HFFc6 (cell line): ENCODE measurements at regions not wholly inside any gene's neighbourhood (a gene's known extent, or its start where the extent isn't known, plus 50 kb on each side); places are given as distances from the start of the nearest gene placed in this dataset.
"Not testable (repeated sequence)": the region's sequence is repeated elsewhere in the genome, so short reads cannot be mapped to it uniquely, and the experiment has no call there.

ENCODE experiments used
- DNase-seq: peaks from one replicate; pipeline ENCODE4 v3.0.0-alpha.2; 2018
- H3K27ac Mint-ChIP-seq: 2 replicates; pipeline ENCODE4 v1.8.0; 2020; ENCODE audit warnings: mild to moderate bottlenecking, mixed read lengths
- H3K27me3 Mint-ChIP-seq: 2 replicates; pipeline ENCODE4 v1.8.0; 2021; ENCODE audit warnings: mild to moderate bottlenecking, moderate library complexity, mixed read lengths; ENCODE audit not compliant: insufficient read depth
- H3K36me3 Mint-ChIP-seq: 2 replicates; pipeline ENCODE4 v1.8.0; 2021; ENCODE audit warnings: low read depth, mixed read lengths
- H3K4me1 Mint-ChIP-seq: 2 replicates; pipeline ENCODE4 v1.8.0; 2020; ENCODE audit warnings: low read depth, mixed read lengths
- H3K4me3 Mint-ChIP-seq: 2 replicates; pipeline ENCODE4 v1.8.0; 2020; ENCODE audit warnings: mild to moderate bottlenecking, moderate library complexity, mixed read lengths
- H3K9me3 Mint-ChIP-seq: 2 replicates; pipeline ENCODE4 v1.8.0; 2020; ENCODE audit warnings: mild to moderate bottlenecking, mixed read lengths
- TF ChIP-seq, protein P1 (sequence below): fragments of 200-600 bp; sonication (generic); IDR thresholded peaks from 2 replicates; pipeline ENCODE4 v1.5.0; 2021; ENCODE audit warnings: antibody characterized with exemption, mild to moderate bottlenecking

DNA sequence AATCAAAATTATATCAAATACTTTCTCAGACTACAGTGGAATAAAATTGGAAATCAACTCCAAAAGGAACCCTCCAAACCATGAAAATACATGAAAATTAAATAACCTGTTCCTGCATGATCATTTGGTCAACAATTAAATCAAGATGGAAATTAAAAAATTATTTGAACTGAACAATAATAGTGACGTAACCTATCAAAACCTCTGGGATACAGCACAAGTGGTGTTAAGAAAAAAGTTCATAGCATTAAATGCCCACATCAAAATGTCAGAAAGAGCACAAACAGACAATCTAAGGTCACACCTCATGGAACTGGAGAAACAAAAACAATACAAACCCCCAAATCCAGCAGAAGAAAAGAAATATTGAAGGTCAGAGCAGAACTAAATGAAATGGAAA is 1460.7 kb downstream of the OLFM4 start:
- peaks cover 59% of the 10 kb centered on the region for H3K9me3 Mint-ChIP-seq
- DNase-seq, result no peak
- TF ChIP-seq, protein P1, sequence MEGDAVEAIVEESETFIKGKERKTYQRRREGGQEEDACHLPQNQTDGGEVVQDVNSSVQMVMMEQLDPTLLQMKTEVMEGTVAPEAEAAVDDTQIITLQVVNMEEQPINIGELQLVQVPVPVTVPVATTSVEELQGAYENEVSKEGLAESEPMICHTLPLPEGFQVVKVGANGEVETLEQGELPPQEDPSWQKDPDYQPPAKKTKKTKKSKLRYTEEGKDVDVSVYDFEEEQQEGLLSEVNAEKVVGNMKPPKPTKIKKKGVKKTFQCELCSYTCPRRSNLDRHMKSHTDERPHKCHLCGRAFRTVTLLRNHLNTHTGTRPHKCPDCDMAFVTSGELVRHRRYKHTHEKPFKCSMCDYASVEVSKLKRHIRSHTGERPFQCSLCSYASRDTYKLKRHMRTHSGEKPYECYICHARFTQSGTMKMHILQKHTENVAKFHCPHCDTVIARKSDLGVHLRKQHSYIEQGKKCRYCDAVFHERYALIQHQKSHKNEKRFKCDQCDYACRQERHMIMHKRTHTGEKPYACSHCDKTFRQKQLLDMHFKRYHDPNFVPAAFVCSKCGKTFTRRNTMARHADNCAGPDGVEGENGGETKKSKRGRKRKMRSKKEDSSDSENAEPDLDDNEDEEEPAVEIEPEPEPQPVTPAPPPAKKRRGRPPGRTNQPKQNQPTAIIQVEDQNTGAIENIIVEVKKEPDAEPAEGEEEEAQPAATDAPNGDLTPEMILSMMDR, result no peak
- no peaks in the 10 kb centered on the region for H3K27me3 Mint-ChIP-seq
- H3K27ac Mint-ChIP-seq, result no peak overlapping the region
- H3K4me3 Mint-ChIP-seq, result no peak overlapping the region
- no peaks in the 10 kb centered on the region for H3K36me3 Mint-ChIP-seq
- no peaks in the 10 kb centered on the region for H3K4me1 Mint-ChIP-seq

DNA sequence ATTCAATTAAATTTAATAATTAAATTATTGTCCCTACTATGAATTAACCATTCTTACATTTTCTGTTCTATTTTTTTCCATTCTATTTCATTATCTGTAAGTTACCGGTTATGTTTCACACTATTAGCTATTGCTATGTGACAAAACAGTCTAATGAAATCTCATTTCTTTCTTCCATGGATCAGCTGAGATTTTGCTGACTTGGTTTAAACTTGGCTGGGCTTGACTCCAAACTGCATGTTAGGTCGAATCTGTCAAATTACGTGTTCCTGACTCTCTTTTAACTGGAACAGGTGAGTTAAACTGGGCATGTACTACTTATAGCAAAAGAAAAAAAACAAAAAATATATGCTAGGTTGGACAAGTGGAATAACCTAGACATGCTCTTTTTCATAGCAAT is 1464.4 kb downstream of the OLFM4 start:
- no peaks in the 10 kb centered on the region for H3K36me3 Mint-ChIP-seq
- TF ChIP-seq, protein P1, result no peak
- no peaks in the 10 kb centered on the region for H3K4me1 Mint-ChIP-seq
- H3K27me3 Mint-ChIP-seq, result no peaks in the 10 kb centered on the region
- H3K4me3 Mint-ChIP-seq, result no peak overlapping the region
- peaks cover 57% of the 10 kb centered on the region for H3K9me3 Mint-ChIP-seq
- H3K27ac Mint-ChIP-seq, result no peak overlapping the region
- DNase-seq, result no peak

DNA sequence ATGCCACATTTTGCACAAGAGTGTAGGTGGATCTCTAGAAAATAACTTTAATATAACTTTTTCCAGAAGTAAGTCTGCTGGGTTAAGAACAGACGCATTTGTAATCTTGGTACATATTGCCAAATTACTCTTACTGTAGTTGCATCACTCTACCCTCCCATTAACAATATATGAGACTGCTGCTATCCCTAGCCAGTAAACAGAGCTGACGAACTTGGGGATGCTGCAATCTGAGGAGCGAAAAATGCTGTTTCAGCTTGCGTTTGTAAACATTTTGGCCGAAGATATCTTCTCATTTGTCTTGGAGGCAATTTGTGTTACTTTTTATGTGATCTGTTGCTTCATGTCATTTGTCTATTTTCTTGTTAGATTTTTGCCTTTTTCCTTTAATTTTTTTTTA is 1482.8 kb downstream of the OLFM4 start:
- TF ChIP-seq, protein P1, result no peak
- DNase-seq, result no peak
- Mint-ChIP-seq H3K36me3 (0 out of 2 replicates have a peak, but pooled peaks cover 5% of the 10 kb centered on the region), H3K4me1 (no peaks in the 10 kb centered on the region), H3K27me3 (no peaks in the 10 kb centered on the region), H3K9me3 (peaks cover 26% of the 10 kb centered on the region), H3K4me3 (no peak overlapping the region), H3K27ac (no peak overlapping the region)

DNA sequence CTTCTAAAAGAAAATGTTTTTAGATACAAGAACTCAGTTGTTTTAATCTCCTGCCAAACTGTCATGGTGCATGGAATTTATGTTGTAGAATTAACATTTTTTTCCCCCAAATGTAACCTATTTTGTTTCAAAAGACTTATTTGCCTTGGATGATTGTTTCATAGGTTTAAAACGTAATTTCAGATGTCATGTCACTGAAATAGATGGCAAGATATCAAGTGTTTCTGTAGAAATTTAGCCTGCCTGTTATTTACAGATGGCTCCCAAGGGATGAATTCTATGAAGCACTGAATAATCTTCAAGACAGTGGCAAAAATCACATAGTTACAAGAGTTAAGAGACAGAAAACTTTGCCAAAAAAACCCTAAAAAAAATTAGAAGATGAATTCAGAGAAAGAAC is 1484.6 kb downstream of the OLFM4 start:
- Mint-ChIP-seq H3K9me3 (peaks cover 13% of the 10 kb centered on the region), H3K36me3 (0 out of 2 replicates have a peak, but pooled peaks cover 1% of the 10 kb centered on the region), H3K27me3 (no peaks in the 10 kb centered on the region), H3K27ac (no peak overlapping the region), H3K4me3 (no peak overlapping the region), H3K4me1 (no peaks in the 10 kb centered on the region)
- TF ChIP-seq, protein P1, result no peak
- DNase-seq, result no peak

- TF ChIP-seq, protein P1, result no peak
- no peak overlapping the region for H3K27ac Mint-ChIP-seq
- peaks cover 30% of the 10 kb centered on the region for H3K9me3 Mint-ChIP-seq
- no peaks in the 10 kb centered on the region for H3K27me3 Mint-ChIP-seq
- H3K36me3 Mint-ChIP-seq, result no peaks in the 10 kb centered on the region
- H3K4me3 Mint-ChIP-seq, result no peak overlapping the region
- no peak for DNase-seq
- no peaks in the 10 kb centered on the region for H3K4me1 Mint-ChIP-seq
Measured at GRCh38 chr13:54536112-54536511, 1507.5 kb downstream of the OLFM4 start.

DNA sequence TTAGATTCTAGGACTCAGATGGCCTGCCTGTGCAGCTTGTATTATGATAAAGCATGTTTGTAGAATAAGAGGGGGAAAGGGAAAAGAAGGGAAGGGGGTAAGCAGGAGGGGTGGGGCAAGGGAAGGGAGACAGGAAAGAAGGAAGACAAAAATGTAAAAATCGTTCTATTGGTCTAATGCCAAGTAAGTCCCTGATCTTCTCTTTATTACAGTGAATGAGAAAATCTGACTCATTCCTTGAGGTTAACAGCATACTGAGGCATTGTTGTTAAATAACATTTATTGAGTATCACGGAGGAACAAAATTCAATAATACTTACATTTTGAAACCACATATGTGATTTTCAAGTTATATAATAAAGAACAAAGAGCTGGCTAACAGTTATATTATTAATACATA is 1534.7 kb downstream of the OLFM4 start:
- DNase-seq, result no peak
- no peak overlapping the region for H3K27ac Mint-ChIP-seq
- H3K4me1 Mint-ChIP-seq, result no peaks in the 10 kb centered on the region
- H3K36me3 Mint-ChIP-seq, result no peaks in the 10 kb centered on the region
- no peak overlapping the region for H3K4me3 Mint-ChIP-seq
- H3K9me3 Mint-ChIP-seq, result peaks cover 22% of the 10 kb centered on the region
- H3K27me3 Mint-ChIP-seq, result no peaks in the 10 kb centered on the region
- TF ChIP-seq, protein P1, result no peak

- not testable (repeated sequence) for H3K4me1 Mint-ChIP-seq, DNase-seq, H3K27me3 Mint-ChIP-seq, H3K4me3 Mint-ChIP-seq, H3K36me3 Mint-ChIP-seq, H3K27ac Mint-ChIP-seq
- H3K9me3 Mint-ChIP-seq, result peaks cover 43% of the 10 kb centered on the region
Measured at GRCh38 chr13:54572037-54572436, 1543.4 kb downstream of the OLFM4 start.
